GM12878 (cell line): ENCODE measurements at regions not wholly inside any gene's neighbourhood (a gene's known extent, or its start where the extent isn't known, plus 50 kb on each side); places are given as distances from the start of the nearest gene placed in this dataset.
A peak's percentile ranks its signal among the peaks of the same experiment; 100 is the strongest.

Experiments used
- ATAC-seq: fragments of 200-7000 bp; cut with Tn5 transposase; 3 replicates; pipeline ENCODE4 v1.9.1; 2020; ENCODE audit warnings: mild to moderate bottlenecking, moderate library complexity
- BruUV-seq: library from RNA; stranded (reverse); fragments of 400-500 nt; replicated peaks from 2 replicates; lab custom pipeline; 2021; lab: Mats Ljungman, UMichigan
- CTCF ChIA-PET: fragments of 300-600 bp; sonication (Branson Sonifier 250); formaldehyde crosslinking; extraction: SDS; loops from one replicate; lab custom pipeline; 2021; ENCODE audit warnings: inconsistent platforms; lab: Yijun Ruan, JAX
- POLR2A ChIA-PET: fragments of 350-600 bp; formaldehyde crosslinking; extraction: SDS; loops from one replicate; lab custom pipeline; 2021; ENCODE audit warnings: inconsistent platforms; lab: Charles Lee
- RAD21 ChIA-PET: fragments of 300-600 bp; sonication (Branson Sonifier 250); formaldehyde crosslinking; loops from one replicate; lab custom pipeline; 2023; ENCODE audit warnings: antibody characterized with exemption; ENCODE audit not compliant: unreplicated experiment; lab: Charles Lee
- SMC1A ChIA-PET: fragments of 300-600 bp; sonication (Branson Sonifier 250); formaldehyde crosslinking; loops from one replicate; lab custom pipeline; 2023; ENCODE audit not compliant: unreplicated experiment, uncharacterized antibody; lab: Charles Lee
- DNase-seq: peaks from one replicate; pipeline ENCODE4 v3.0.0-alpha.2; 2011; ENCODE audit warnings: low read depth, low spot score
- FAIRE-seq: peaks from 3 replicates; lab custom pipeline; 2011; peaks lifted over from hg19 to GRCh38; lab: Jason Lieb, UNC
- H2AFZ ChIP-seq: 2 replicates; pipeline ENCODE4 v1.6.0; 2011; ENCODE audit warnings: low read depth, low read length, control low read depth; ENCODE audit not compliant: control insufficient read depth
- H3K27ac ChIP-seq: 2 replicates; pipeline ENCODE4 v1.5.1; 2011; ENCODE audit warnings: control low read depth; ENCODE audit not compliant: control insufficient read depth, insufficient read depth
- H3K27me3 ChIP-seq, 2 experiments: replicated peaks in 1 of 2; 2 replicates each; pipeline versions ENCODE4 v1.6.0 to v1.6.1; 2011; ENCODE audit warnings: low read length in 1 of 2; ENCODE audit not compliant: control insufficient read depth in 2 of 2, insufficient read depth in 2 of 2
- H3K36me3 ChIP-seq, 2 experiments: 2 replicates each; pipeline ENCODE4 v1.5.1; 2011; ENCODE audit warnings: low read length in 1 of 2; ENCODE audit not compliant: control insufficient read depth in 2 of 2, insufficient read depth in 2 of 2
- H3K4me1 ChIP-seq: 2 replicates; pipeline ENCODE4 v1.6.1; 2011; ENCODE audit warnings: mild to moderate bottlenecking, low read length, moderate library complexity, mixed read lengths; ENCODE audit not compliant: control insufficient read depth, insufficient read depth
- H3K4me2 ChIP-seq: 2 replicates; pipeline ENCODE4 v1.6.0; 2011; ENCODE audit warnings: control low read depth; ENCODE audit not compliant: control insufficient read depth, insufficient read depth
- H3K4me3 ChIP-seq: fragments of 200-600 bp; sonication (generic); 2 replicates; pipeline ENCODE4 v1.5.1; 2016
- H3K79me2 ChIP-seq: 2 replicates; pipeline ENCODE4 v1.6.0; 2011; ENCODE audit warnings: low read length; ENCODE audit not compliant: control insufficient read depth, insufficient read depth
- H3K9ac ChIP-seq: 2 replicates; pipeline ENCODE4 v1.8.0; 2011; ENCODE audit warnings: low read length, control low read depth, mixed read lengths; ENCODE audit not compliant: control insufficient read depth, insufficient read depth
- H3K9me3 ChIP-seq: replicated peaks from 3 replicates; pipeline ENCODE4 v1.5.1; 2011; ENCODE audit warnings: mild to moderate bottlenecking, low read length; ENCODE audit not compliant: control insufficient read depth, insufficient read depth
- H4K20me1 ChIP-seq: 2 replicates; pipeline ENCODE4 v1.6.0; 2011; ENCODE audit not compliant: control insufficient read depth, insufficient read depth
- BCL11A ChIP-seq: IDR thresholded peaks from 2 replicates; pipeline ENCODE4 v1.6.1; 2011; ENCODE audit warnings: low read depth, low read length
- BHLHE40 ChIP-seq, 2 experiments: fragments of 450-650 bp in 1 of 2; IDR thresholded peaks; 2 replicates each; pipeline ENCODE4 v1.6.1; 2011 to 2017; ENCODE audit warnings: low read depth in 2 of 2, borderline replicate concordance in 1 of 2, improper control_type of control experiment in 1 of 2, low read length in 1 of 2, mild to moderate bottlenecking in 1 of 2
- RAD21 ChIP-seq: IDR thresholded peaks from 2 replicates; pipeline ENCODE4 v1.6.1; 2011; ENCODE audit warnings: mild to moderate bottlenecking, low read depth, low read length, moderate library complexity; ENCODE audit not compliant: insufficient read depth
- RAD51 ChIP-seq: fragments of 450-650 bp; IDR thresholded peaks from 2 replicates; pipeline ENCODE4 v1.6.1; 2016; ENCODE audit warnings: moderate library complexity, mild to moderate bottlenecking, inconsistent platforms
- SMC3 ChIP-seq: IDR thresholded peaks from 2 replicates; pipeline ENCODE4 v1.6.1; 2011; ENCODE audit warnings: low read length, improper control_type of control experiment, borderline replicate concordance
- WGBS: methylation state at CpG from one replicate; pipeline ENCODE4 v1.1.6; 2016; ENCODE audit warnings: low lambda C conversion rate; ENCODE audit not compliant: insufficient replicate concordance, insufficient coverage; ENCODE audit errors: missing lambda C conversion rate; 5-methylcytosine and 5-hydroxymethylcytosine counted together
- in situ Hi-C: fragments of 300-500 bp; cut with MboI; formaldehyde crosslinking; loops from 9 replicates; pipeline ENCODE4 v1.14.3; 2018; ENCODE audit warnings: mixed read lengths
- intact Hi-C: fragments of 100-400 bp; cut with micrococcal nuclease; formaldehyde crosslinking; loops from one replicate; pipeline ENCODE4 v1.14.2; 2022; ENCODE audit not compliant: unreplicated experiment

GRCh38 chr5:114191441-114191840 lies 170.4 kb upstream of the KCNN2 start:
- Histone ChIP-seq H3K27me3 (no peaks in the 10 kb centered on the region), H3K27ac (no peak overlapping the region), H3K4me2 (no peak overlapping the region), H3K9ac (no peak overlapping the region), H3K9me3 (no peaks in the 10 kb centered on the region), H4K20me1 (no peaks in the 10 kb centered on the region), H3K36me3 (no peaks in the 10 kb centered on the region), H2AFZ (no peak overlapping the region), H3K4me1 (no peaks in the 10 kb centered on the region), H3K79me2 (no peaks in the 10 kb centered on the region), H3K4me3 (no peak overlapping the region)
- DNase-seq (no peak), ATAC-seq (no peak), FAIRE-seq (no peak)
- ChIA-PET CTCF (interaction anchor here (1.1 to 1.3 kb wide), 2 partner anchors 13 to 89 kb away, joined by 3 to 6 read pairs; no protein-coding TSS in a partner anchor), RAD21 (no interaction called here), SMC1A (no interaction called here), POLR2A (no interaction called here)
- TF ChIP-seq SMC3: no peak
- intact Hi-C loops: no loop called here
- BruUV-seq: no TSS peak
- 0% methylated on average over 1 of the region's 1 CpG for WGBS
- in situ Hi-C loops: no loop called here

DNA sequence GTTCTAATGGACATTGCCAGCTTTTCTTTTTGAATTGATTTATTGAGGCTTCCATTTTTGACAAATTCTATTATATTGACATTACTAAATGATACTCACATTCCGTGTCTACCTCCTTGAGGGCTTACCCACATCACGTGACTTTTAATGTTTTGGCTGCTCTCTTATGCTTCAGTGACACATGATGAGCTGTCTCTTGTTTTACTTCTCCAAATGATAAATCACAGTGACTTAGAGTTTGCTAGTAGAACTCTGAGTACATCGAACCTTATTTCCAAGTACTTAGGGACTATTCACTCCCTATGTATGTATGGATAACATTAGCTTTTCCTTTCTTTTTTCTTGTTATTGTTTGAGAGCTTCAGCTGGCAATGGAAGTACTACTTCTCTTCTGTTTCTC lies 169.8 kb upstream of the KCNN2 start:
- Histone ChIP-seq H2AFZ (no peak overlapping the region; the same call in 1 of the 2 replicates), H3K4me3 (no peak overlapping the region)
- ChIA-PET RAD21 (no interaction called here), CTCF (interaction anchor here (1.3 kb wide), 1 partner anchor 12 kb away, joined by 6 read pairs; no protein-coding TSS in a partner anchor), SMC1A (no interaction called here)
- in situ Hi-C loops: no loop called here
- no peak for FAIRE-seq
- no peak for TF ChIP-seq BCL11A
- TF ChIP-seq RAD51: peak; percentile 57; the same call in 1 of the 2 replicates
- no peak for TF ChIP-seq RAD21
- TF ChIP-seq BHLHE40 (IDR thresholded peaks at IDR 0.05; ENCODE audit: borderline replicate concordance in 1 of 2, low read depth in 2 of 2, low read length in 1 of 2): 0 out of 4 replicates have a peak, but pooled peaks of 1 of the 2 experiments have one; percentile 12
- TF ChIP-seq, all 136 proteins: peak for 2
- Histone ChIP-seq H4K20me1 (no peaks in the 10 kb centered on the region), H3K27ac (no peak overlapping the region), H3K4me1 (no peaks in the 10 kb centered on the region), H3K9ac (no peak overlapping the region), H3K36me3 (no peaks in the 10 kb centered on the region), H3K79me2 (no peaks in the 10 kb centered on the region), H3K27me3 (no peaks in the 10 kb centered on the region), H3K9me3 (no peaks in the 10 kb centered on the region), H3K4me2 (no peak overlapping the region)
- ATAC-seq (no peak), DNase-seq (no peak)
- POLR2A ChIA-PET: no interaction called here
- 30% methylated on average over 3 of the region's 3 CpGs for WGBS
- BruUV-seq: no TSS peak
- intact Hi-C loops: no loop called here
